ENCODE measurements at regions not wholly inside any gene's neighbourhood (a gene's known extent, or its start where the extent isn't known, plus 50 kb on each side); places are given as distances from the start of the nearest gene placed in this dataset.

DNA sequence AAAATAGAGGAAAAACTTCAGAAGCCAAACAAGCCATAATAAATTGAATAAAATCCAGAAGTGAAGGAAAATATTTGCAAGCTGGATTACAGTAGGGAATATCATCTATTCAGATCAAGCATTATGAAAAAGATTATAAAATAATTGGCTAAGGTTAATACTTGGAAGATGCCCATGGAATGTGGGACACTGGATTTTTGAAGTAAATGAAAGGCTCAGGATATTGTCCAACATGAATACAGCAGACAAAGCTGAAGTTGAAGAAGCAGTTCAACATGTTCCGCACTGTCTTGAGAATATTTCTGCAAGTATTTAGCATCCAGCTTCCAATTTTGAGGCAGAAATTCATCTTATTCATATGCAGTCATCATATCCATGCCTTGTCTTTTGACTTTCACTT lies 1278.4 kb upstream of the GJE1 start:
- TF ChIP-seq CTCF (IDR thresholded peaks at IDR 0.05) (no peak), EZH2phosphoT487 (IDR thresholded peaks at IDR 0.05) (no peak)
